ENCODE measurements at regions not wholly inside any gene's neighbourhood (a gene's known extent, or its start where the extent isn't known, plus 50 kb on each side); places are given as distances from the start of the nearest gene placed in this dataset.

DNA sequence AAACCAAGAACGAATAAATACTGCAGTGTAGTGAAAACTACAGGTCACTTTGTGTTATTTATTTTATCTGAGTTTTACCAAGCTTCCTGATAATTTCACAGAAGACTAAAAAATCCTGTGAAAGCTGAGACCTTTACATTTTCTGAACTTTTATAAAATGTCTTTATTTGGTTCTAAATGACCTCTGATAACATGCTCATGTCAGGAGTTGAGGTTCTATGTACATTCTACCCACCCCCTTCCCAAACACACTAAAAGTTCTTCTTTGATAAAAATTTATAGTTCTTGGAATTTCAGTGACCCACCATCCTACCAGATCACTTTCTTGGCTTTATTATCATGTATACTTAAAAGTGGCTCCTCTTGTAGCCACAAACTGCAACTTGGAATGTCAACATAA is 463.1 kb downstream of the PIK3C3 start:
- no peak for DNase-seq
- TF ChIP-seq POLR2A (IDR thresholded peaks at IDR 0.05): no peak
- TF ChIP-seq, protein P1, sequence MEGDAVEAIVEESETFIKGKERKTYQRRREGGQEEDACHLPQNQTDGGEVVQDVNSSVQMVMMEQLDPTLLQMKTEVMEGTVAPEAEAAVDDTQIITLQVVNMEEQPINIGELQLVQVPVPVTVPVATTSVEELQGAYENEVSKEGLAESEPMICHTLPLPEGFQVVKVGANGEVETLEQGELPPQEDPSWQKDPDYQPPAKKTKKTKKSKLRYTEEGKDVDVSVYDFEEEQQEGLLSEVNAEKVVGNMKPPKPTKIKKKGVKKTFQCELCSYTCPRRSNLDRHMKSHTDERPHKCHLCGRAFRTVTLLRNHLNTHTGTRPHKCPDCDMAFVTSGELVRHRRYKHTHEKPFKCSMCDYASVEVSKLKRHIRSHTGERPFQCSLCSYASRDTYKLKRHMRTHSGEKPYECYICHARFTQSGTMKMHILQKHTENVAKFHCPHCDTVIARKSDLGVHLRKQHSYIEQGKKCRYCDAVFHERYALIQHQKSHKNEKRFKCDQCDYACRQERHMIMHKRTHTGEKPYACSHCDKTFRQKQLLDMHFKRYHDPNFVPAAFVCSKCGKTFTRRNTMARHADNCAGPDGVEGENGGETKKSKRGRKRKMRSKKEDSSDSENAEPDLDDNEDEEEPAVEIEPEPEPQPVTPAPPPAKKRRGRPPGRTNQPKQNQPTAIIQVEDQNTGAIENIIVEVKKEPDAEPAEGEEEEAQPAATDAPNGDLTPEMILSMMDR (IDR thresholded peaks at IDR 0.05): no peak
- TF ChIP-seq POLR2AphosphoS5 (IDR thresholded peaks at IDR 0.05): no peak
- no peak for TF ChIP-seq EP300 (IDR thresholded peaks at IDR 0.05; ENCODE audit: low read depth)
- H3K4me3 ChIP-seq: no peak overlapping the region
- H3K27me3 ChIP-seq: no peaks in the 10 kb centered on the region
- in situ Hi-C loops (cut with MboI; ENCODE audit: low pct_ligation_motif_present in 1 of 4, low pct_unique_long_range_greater_than_20kb in 1 of 4, low sequenced_read_pairs in 3 of 4) (no loop called here), intact Hi-C loops (cut with DNase I; ENCODE audit: low total_unique reads) (no loop called here)
- WGBS, 2 donors (ENCODE audit: low coverage in 1 of 2): 27 to 38% methylated on average over 1 of the region's 1 CpG
- no peaks in the 10 kb centered on the region for H3K9me3 ChIP-seq
- no peaks in the 10 kb centered on the region for H3K4me1 ChIP-seq
- H3K27ac ChIP-seq: no peak overlapping the region
- H3K36me3 ChIP-seq: no peaks in the 10 kb centered on the region

DNA sequence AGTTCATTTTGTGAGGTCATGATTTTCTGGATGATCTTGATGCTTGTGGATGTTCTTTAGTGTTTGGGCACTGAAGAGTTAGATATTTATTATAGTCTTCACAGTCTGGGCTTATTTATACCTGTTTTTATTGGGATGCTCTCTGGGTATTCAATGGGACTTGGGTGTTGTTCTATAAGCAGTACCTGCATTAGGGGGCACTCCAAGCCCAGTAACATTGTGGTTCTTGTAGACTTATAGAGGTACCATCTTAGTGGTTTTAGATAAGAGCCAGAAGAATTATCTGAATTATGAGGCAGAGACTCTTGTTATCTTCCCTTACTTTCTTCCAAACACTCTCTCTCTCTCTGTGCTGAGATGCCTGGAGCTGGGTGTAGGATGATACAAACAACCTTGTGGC is 470.0 kb downstream of the PIK3C3 start:
- TF ChIP-seq, protein P1 (IDR thresholded peaks at IDR 0.05): no peak
- TF ChIP-seq POLR2AphosphoS5 (IDR thresholded peaks at IDR 0.05) (no peak), EP300 (IDR thresholded peaks at IDR 0.05; ENCODE audit: low read depth) (no peak), POLR2A (IDR thresholded peaks at IDR 0.05) (no peak)
- Histone ChIP-seq H3K9me3 (no peaks in the 10 kb centered on the region), H3K36me3 (no peaks in the 10 kb centered on the region), H3K4me1 (no peaks in the 10 kb centered on the region), H3K27ac (no peak overlapping the region), H3K27me3 (no peaks in the 10 kb centered on the region), H3K4me3 (no peak overlapping the region)
- intact Hi-C loops (cut with DNase I; ENCODE audit: low total_unique reads): no loop called here
- in situ Hi-C loops (cut with MboI; ENCODE audit: low pct_ligation_motif_present in 1 of 4, low pct_unique_long_range_greater_than_20kb in 1 of 4, low sequenced_read_pairs in 3 of 4): no loop called here
- DNase-seq: no peak

DNA sequence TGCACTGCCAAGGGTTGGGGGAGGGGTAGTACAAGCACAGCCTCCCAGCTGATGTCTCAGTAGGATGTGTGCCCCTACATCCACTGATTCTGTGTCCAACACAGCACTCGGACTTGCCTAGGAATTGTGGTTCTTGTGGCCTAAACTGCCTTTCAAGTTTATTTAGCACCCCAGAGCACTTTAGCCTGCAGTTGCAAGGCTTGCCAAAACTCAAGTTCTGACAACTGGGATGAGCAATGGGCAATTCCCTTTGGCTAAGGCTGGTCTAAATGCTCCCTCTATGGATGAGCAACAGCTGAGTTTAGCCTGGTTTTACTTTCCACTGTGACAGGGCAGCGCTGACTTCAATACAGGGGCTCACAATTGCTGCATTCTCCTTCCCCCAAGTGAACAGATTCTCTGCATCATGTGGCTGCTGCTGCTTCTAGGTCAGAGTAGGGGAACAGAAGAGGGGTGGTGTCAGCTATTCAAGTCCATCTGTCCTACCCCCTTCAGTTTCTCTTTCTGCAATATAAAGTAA is 471.5 kb downstream of the PIK3C3 start:
- Histone ChIP-seq H3K27me3 (no peaks in the 10 kb centered on the region), H3K4me1 (no peaks in the 10 kb centered on the region), H3K27ac (no peak overlapping the region), H3K36me3 (no peaks in the 10 kb centered on the region), H3K4me3 (no peak overlapping the region), H3K9me3 (no peaks in the 10 kb centered on the region)
- 29% methylated on average over 2 of the region's 2 CpGs; no CpG with 5 or more reads in 1 of the 2 donors for WGBS, 2 donors (ENCODE audit: low coverage in 1 of 2)
- in situ Hi-C loops (cut with MboI; ENCODE audit: low pct_ligation_motif_present in 1 of 4, low pct_unique_long_range_greater_than_20kb in 1 of 4, low sequenced_read_pairs in 3 of 4) (no loop called here), intact Hi-C loops (cut with DNase I; ENCODE audit: low total_unique reads) (no loop called here)
- DNase-seq: no peak
- TF ChIP-seq, protein P1 (IDR thresholded peaks at IDR 0.05): no peak
- no peak for TF ChIP-seq POLR2A (IDR thresholded peaks at IDR 0.05)
- TF ChIP-seq EP300 (IDR thresholded peaks at IDR 0.05; ENCODE audit: low read depth): no peak
- no peak for TF ChIP-seq POLR2AphosphoS5 (IDR thresholded peaks at IDR 0.05)

DNA sequence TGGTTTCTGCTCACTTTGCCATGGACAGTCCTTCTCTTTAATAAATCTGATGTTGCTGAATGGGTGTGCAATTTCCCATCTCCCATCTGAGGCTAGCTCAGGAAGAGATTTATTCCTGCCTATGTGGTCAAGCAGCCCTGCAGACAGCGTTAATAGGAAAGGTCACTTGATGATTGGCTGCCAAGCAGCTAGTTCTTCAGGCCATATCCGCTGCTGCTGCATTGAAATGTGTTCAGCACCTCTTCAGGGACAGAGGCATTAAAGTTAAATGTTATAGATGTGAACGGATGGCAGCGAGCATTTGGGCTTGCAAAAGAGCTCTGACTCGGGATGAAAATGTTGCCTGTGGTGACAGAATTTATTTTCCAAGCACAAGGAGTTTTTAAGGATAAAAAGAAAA is 474.2 kb downstream of the PIK3C3 start:
- no peaks in the 10 kb centered on the region for H3K9me3 ChIP-seq
- H3K36me3 ChIP-seq: no peaks in the 10 kb centered on the region
- DNase-seq: no peak
- H3K4me1 ChIP-seq: no peaks in the 10 kb centered on the region
- in situ Hi-C loops (cut with MboI; ENCODE audit: low pct_ligation_motif_present in 1 of 4, low pct_unique_long_range_greater_than_20kb in 1 of 4, low sequenced_read_pairs in 3 of 4): no loop called here
- no peaks in the 10 kb centered on the region for H3K27me3 ChIP-seq
- no peak overlapping the region for H3K4me3 ChIP-seq
- 55 to 70% methylated on average over 2 to 5 of the region's 5 CpGs for WGBS, 2 donors (ENCODE audit: low coverage in 1 of 2)
- TF ChIP-seq POLR2AphosphoS5 (IDR thresholded peaks at IDR 0.05) (no peak), POLR2A (IDR thresholded peaks at IDR 0.05) (no peak)
- intact Hi-C loops (cut with DNase I; ENCODE audit: low total_unique reads): no loop called here
- no peak overlapping the region for H3K27ac ChIP-seq

DNA sequence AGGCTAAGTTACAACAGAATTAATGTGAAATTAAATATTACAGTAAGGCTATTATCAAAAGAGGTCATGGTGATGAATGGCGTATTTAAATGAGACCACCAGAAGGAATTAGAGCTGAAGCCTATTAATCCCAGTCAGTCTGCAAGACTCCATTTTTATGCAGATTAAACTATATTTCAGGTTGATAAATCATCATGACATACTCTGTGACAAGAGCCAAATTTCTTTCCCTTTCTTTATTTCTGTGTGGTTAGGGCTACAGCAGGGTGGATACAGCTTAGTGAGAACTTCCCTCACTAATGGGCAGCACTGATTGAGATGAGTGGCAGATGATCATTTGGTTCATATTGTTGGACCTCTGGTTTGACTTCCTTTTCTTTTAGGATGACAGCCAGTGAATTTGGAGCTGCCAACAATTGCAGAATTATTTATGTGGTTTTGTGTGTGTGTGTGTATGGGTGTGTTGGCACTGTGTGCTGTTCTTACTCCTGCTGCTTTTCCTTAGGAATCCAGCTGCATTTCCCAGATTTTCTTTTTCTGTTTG is 481.3 kb downstream of the PIK3C3 start:
- Histone ChIP-seq H3K4me1 (no peaks in the 10 kb centered on the region), H3K27ac (no peak overlapping the region), H3K36me3 (no peaks in the 10 kb centered on the region), H3K4me3 (no peak overlapping the region), H3K9me3 (no peaks in the 10 kb centered on the region), H3K27me3 (no peaks in the 10 kb centered on the region)
- TF ChIP-seq EP300 (IDR thresholded peaks at IDR 0.05; ENCODE audit: low read depth) (no peak), POLR2AphosphoS5 (IDR thresholded peaks at IDR 0.05) (no peak), POLR2A (IDR thresholded peaks at IDR 0.05) (no peak)
- TF ChIP-seq, protein P1 (IDR thresholded peaks at IDR 0.05): no peak
- intact Hi-C loops (cut with DNase I; ENCODE audit: low total_unique reads): no loop called here
- no peak for DNase-seq
- WGBS, 2 donors (ENCODE audit: low coverage in 1 of 2): 88 to 93% methylated on average over 1 of the region's 1 CpG
- in situ Hi-C loops (cut with MboI; ENCODE audit: low pct_ligation_motif_present in 1 of 4, low pct_unique_long_range_greater_than_20kb in 1 of 4, low sequenced_read_pairs in 3 of 4): no loop called here
